HFF-Myc (cell line): ENCODE measurements at regions not wholly inside any gene's neighbourhood (a gene's known extent, or its start where the extent isn't known, plus 50 kb on each side); places are given as distances from the start of the nearest gene placed in this dataset.
"Not testable (repeated sequence)": the region's sequence is repeated elsewhere in the genome, so short reads cannot be mapped to it uniquely, and the experiment has no call there.

Experiments
- DNase-seq: peaks from one replicate; pipeline ENCODE4 v3.0.0-alpha.2; 2011; ENCODE audit warnings: low read depth; ENCODE audit errors: extremely low read depth
- H3K4me3 ChIP-seq: replicated peaks from 2 replicates; pipeline ENCODE4 v1.5.1; 2011; ENCODE audit warnings: low read depth, mild to moderate bottlenecking, control low read depth, low read length
- TF ChIP-seq, protein P1 (sequence below): IDR thresholded peaks from 2 replicates; pipeline ENCODE4 v1.5.1; 2012; ENCODE audit warnings: mild to moderate bottlenecking, low read depth, low read length, control low read depth; ENCODE audit errors: missing control alignments

GRCh38 chr10:120047926-120048325 is 155.4 kb downstream of the SEC23IP start:
- no peak for DNase-seq
- no peak overlapping the region for H3K4me3 ChIP-seq
- TF ChIP-seq, protein P1, sequence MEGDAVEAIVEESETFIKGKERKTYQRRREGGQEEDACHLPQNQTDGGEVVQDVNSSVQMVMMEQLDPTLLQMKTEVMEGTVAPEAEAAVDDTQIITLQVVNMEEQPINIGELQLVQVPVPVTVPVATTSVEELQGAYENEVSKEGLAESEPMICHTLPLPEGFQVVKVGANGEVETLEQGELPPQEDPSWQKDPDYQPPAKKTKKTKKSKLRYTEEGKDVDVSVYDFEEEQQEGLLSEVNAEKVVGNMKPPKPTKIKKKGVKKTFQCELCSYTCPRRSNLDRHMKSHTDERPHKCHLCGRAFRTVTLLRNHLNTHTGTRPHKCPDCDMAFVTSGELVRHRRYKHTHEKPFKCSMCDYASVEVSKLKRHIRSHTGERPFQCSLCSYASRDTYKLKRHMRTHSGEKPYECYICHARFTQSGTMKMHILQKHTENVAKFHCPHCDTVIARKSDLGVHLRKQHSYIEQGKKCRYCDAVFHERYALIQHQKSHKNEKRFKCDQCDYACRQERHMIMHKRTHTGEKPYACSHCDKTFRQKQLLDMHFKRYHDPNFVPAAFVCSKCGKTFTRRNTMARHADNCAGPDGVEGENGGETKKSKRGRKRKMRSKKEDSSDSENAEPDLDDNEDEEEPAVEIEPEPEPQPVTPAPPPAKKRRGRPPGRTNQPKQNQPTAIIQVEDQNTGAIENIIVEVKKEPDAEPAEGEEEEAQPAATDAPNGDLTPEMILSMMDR, result no peak

DNA sequence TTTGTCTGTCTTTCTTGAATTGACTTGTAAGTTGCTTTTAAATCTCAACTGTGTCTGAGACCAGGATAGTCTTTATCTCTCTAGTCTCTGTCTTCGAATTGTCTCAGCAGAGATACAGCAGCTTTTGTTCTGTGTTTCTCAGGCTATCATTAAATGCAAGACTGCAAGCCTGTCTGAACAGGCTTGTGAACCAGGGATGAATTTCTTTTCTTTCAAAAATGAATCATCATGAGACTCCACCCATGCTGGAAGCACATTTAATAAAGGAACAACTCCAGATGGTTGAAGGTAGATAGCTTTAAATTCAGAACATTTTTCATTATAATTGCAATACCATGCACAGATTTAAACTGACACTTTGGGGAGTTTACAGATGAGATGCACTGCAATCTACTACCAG is 155.9 kb downstream of the SEC23IP start:
- H3K4me3 ChIP-seq, result no peak overlapping the region
- no peak for DNase-seq
- TF ChIP-seq, protein P1, result no peak

DNA sequence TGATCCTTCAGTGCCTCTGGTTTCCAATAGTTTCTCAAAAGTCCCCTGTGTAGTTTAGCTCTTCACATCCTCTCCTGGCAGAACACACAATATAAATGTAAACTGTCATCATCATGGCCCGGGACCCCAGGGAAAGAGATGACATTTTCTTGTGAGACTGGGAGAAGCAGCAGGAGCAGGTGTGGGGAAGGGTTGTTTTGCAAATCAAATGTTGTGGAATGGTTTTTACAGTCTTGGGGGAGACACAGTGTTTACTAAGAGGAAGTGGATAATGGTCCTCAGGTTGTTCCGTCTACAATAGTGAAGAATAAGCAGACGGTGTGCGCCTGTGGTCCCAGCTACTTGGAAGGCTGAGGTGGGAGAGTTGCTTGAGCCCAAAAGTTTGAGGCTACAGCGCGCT is 159.1 kb downstream of the SEC23IP start:
- H3K4me3 ChIP-seq, result no peak overlapping the region
- TF ChIP-seq, protein P1, result no peak
- DNase-seq, result no peak

GRCh38 chr10:120052964-120053702 is 160.6 kb downstream of the SEC23IP start:
- no peak for DNase-seq
- TF ChIP-seq, protein P1, result no peak
- no peak overlapping the region for H3K4me3 ChIP-seq

DNA sequence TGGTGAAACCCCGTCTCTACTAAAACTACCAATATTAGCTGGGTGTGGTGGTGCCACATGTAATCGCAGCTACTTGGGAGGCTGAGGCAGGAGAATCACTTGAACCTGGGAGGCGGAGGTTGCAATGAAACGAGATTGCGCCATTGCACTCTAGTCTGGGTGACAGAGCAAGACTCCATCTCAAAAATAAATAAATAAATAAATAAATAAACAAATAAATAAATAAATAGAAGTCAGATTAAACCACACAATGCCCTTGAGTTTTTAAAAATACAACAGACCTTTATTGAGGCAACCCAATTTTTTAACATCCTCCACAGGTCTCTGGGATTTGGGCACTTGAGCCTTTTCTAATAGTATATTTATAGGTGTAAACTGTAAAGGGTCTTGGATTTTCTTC is 167.3 kb downstream of the SEC23IP start:
- not testable (repeated sequence) for DNase-seq, H3K4me3 ChIP-seq

GRCh38 chr10:120067427-120067826 is 174.9 kb downstream of the SEC23IP start:
- H3K4me3 ChIP-seq, result no peak overlapping the region
- no peak for DNase-seq
- TF ChIP-seq, protein P1, result no peak

- no peak for DNase-seq
- TF ChIP-seq, protein P1, result no peak
- H3K4me3 ChIP-seq, result no peak overlapping the region
Observed at GRCh38 chr10:120069700-120070099, 177.2 kb downstream of the SEC23IP start.
